Prostate gland (tissue), 2 donors: ENCODE measurements at regions not wholly inside any gene's neighbourhood (a gene's known extent, or its start where the extent isn't known, plus 50 kb on each side); places are given as distances from the start of the nearest gene placed in this dataset.

Source experiments
- POLR2AphosphoS5 ChIP-seq: sonication (generic); formaldehyde crosslinking; IDR thresholded peaks from one replicate; pipeline ENCODE4 v1.6.1; 2017; ENCODE audit warnings: antibody characterized with exemption
- TF ChIP-seq, protein P1 (sequence below), 4 experiments: fragments of 200-600 bp in 2 of 4; fragments of 450-650 bp in 2 of 4; sonication (generic) in 2 of 4; IDR thresholded peaks; 1 replicate in 3 of 4; 2 replicates in 1 of 4; pipeline ENCODE4 v1.5.1; 2016 to 2019; ENCODE audit warnings: antibody characterized with exemption in 4 of 4, mild to moderate bottlenecking in 2 of 4, moderate library complexity in 2 of 4

DNA sequence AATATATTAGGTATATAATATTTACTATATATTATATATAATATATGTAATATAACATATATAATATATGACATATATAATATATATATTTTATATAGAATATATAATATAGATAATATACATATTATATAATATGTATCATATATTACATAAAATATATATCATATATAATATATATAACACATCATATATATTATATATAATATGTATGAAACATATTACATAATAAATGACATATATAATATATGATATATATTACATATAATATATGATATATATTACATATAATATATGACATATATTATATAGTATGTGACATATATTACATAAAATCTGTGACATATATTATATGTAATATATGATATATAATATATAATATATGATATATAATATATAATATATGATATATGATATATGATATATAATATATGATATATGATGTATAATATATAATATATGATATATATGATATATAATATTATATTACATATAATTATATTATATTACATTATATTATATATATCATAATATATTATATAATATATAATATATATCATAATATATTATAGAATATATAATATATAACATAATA lies 119.5 kb upstream of the RIMBP3 start:
- TF ChIP-seq, protein P1, sequence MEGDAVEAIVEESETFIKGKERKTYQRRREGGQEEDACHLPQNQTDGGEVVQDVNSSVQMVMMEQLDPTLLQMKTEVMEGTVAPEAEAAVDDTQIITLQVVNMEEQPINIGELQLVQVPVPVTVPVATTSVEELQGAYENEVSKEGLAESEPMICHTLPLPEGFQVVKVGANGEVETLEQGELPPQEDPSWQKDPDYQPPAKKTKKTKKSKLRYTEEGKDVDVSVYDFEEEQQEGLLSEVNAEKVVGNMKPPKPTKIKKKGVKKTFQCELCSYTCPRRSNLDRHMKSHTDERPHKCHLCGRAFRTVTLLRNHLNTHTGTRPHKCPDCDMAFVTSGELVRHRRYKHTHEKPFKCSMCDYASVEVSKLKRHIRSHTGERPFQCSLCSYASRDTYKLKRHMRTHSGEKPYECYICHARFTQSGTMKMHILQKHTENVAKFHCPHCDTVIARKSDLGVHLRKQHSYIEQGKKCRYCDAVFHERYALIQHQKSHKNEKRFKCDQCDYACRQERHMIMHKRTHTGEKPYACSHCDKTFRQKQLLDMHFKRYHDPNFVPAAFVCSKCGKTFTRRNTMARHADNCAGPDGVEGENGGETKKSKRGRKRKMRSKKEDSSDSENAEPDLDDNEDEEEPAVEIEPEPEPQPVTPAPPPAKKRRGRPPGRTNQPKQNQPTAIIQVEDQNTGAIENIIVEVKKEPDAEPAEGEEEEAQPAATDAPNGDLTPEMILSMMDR (IDR thresholded peaks at IDR 0.05): no peak
- TF ChIP-seq POLR2AphosphoS5: no peak
